Endothelial cell of umbilical vein (primary cell): ENCODE measurements at regions not wholly inside any gene's neighbourhood (a gene's known extent, or its start where the extent isn't known, plus 50 kb on each side); places are given as distances from the start of the nearest gene placed in this dataset.

ENCODE experiments used
- FOS ChIP-seq: IDR thresholded peaks from 2 replicates; pipeline ENCODE4 v1.6.1; 2011; ENCODE audit warnings: mild to moderate bottlenecking, low read length, moderate library complexity, borderline replicate concordance; ENCODE audit not compliant: insufficient read depth
- MYC ChIP-seq: IDR thresholded peaks from one replicate; pipeline ENCODE4 v1.6.1; 2011; ENCODE audit warnings: mild to moderate bottlenecking, low read depth, low read length
- POLR2AphosphoS5 ChIP-seq: IDR thresholded peaks from 2 replicates; pipeline ENCODE4 v1.6.1; 2012; ENCODE audit warnings: low read depth, mild to moderate bottlenecking, control low read depth, low read length, moderate library complexity; ENCODE audit not compliant: insufficient read depth
- TF ChIP-seq, protein P1 (sequence below), 2 donors: IDR thresholded peaks; 1 replicate in 1 of 2; 2 replicates in 1 of 2; pipeline ENCODE4 v1.5.1; 2011; ENCODE audit warnings: low read length in 2 of 2, mild to moderate bottlenecking in 2 of 2, moderate library complexity in 2 of 2, control low read depth in 1 of 2, inconsistent platforms in 1 of 2, low read depth in 1 of 2; ENCODE audit not compliant: insufficient read depth in 1 of 2; ENCODE audit errors: extremely low read depth in 1 of 2

DNA sequence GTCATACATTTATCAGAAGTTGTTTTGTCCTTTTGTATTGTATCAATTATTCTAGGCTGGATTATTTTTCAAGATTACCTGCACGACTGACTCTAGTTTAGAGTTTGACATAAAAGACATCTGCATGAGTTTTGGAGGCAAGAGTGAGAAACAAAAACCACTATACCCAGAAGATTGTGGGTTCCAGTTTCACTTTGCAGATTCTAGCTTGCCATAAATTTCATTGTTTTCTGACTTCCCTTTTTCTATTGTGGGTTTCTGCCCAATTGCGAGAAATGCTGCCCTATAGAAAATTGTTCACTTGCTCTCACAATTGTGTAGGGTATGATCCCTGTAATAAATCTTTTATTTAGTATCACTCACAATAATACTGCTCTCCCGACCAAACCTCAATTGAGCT is 1043.4 kb upstream of the CDH10 start:
- no peak for TF ChIP-seq FOS
- no peak for TF ChIP-seq POLR2AphosphoS5
- TF ChIP-seq, protein P1, sequence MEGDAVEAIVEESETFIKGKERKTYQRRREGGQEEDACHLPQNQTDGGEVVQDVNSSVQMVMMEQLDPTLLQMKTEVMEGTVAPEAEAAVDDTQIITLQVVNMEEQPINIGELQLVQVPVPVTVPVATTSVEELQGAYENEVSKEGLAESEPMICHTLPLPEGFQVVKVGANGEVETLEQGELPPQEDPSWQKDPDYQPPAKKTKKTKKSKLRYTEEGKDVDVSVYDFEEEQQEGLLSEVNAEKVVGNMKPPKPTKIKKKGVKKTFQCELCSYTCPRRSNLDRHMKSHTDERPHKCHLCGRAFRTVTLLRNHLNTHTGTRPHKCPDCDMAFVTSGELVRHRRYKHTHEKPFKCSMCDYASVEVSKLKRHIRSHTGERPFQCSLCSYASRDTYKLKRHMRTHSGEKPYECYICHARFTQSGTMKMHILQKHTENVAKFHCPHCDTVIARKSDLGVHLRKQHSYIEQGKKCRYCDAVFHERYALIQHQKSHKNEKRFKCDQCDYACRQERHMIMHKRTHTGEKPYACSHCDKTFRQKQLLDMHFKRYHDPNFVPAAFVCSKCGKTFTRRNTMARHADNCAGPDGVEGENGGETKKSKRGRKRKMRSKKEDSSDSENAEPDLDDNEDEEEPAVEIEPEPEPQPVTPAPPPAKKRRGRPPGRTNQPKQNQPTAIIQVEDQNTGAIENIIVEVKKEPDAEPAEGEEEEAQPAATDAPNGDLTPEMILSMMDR (IDR thresholded peaks at IDR 0.05; ENCODE audit: extremely low read depth in 1 of 2, insufficient read depth in 1 of 2, low read depth in 1 of 2, low read length in 2 of 2), result no peak
- no peak for TF ChIP-seq MYC
